ENCODE measurements at regions not wholly inside any gene's neighbourhood (a gene's known extent, or its start where the extent isn't known, plus 50 kb on each side); places are given as distances from the start of the nearest gene placed in this dataset.
"Not testable (repeated sequence)": the region's sequence is repeated elsewhere in the genome, so short reads cannot be mapped to it uniquely, and the experiment has no call there.

DNA sequence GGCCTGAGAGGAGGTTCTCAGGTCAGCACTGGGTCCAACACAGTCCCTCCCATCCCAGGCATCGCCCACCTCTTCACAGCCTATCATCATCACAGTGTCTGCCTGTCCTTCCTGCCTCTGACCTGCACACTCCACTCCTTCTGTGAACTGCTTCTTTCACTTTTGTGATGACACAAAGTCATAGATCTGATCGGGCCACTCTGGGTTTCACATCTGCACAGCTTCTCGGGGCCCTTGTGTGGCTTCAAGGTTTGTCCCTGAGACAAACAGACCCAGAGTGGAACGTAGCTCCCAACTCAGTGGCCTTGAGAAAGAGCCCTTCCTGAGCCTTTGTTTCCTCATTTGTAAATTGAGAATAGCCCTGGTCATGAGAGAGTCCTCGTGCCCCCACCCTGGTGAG is 377.1 kb downstream of the ANAPC1 start:
- H3K9me3 ChIP-seq (ENCODE audit: low read depth); in situ Hi-C loops (cut with MboI); H3K4me3 ChIP-seq; H3K4me2 ChIP-seq (ENCODE audit: unreplicated experiment); H4K20me1 ChIP-seq (ENCODE audit: insufficient read depth); H3K27me3 ChIP-seq (replicated peaks; ENCODE audit: insufficient read depth); H3K36me3 ChIP-seq (ENCODE audit: low read depth); H3K9me2 ChIP-seq (ENCODE audit: insufficient read depth); H3K27ac ChIP-seq; DNase-seq; H3K79me2 ChIP-seq (ENCODE audit: insufficient read depth); H3K9ac ChIP-seq; H2AFZ ChIP-seq; H3K4me1 ChIP-seq (ENCODE audit: insufficient read depth); H3F3A ChIP-seq (ENCODE audit: insufficient read depth): not testable (repeated sequence)
- 95 to 100% methylated on average over 4 of the region's 5 CpGs for WGBS, 2 experiments (ENCODE audit: low coverage in 1 of 2, low lambda C conversion rate in 2 of 2, missing lambda C conversion rate in 2 of 2)

DNA sequence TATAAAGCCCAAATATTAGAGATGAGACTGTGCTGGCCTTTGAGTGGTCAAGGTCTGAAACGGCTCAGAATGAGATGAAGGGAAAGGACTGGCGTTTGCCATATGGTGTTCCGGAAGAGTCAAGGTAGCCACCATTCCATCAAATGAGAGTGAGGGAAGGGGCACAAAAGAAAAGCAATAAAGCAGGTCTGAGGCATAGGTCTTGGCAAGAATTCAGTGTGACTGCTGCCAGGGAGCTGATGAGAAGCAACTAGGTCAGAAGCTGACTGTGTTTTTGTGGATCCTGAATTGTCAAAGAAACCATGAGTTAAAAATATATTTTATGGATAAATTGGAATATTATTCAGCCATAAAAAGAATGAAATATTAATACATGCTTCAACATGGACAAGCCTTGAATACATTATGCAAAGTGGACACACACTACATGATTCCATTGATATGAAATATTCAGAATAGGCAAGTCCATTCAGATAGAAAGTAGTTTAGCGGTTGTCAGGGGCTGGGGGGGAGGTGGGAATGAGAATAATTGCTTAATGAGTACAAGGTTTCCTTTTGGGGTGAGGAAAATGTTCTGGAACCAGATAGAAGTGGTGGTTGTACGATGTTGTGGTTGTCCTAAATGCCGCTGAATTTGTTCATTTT is 374.6 kb downstream of the ANAPC1 start:
- not testable (repeated sequence) for H3K4me2 ChIP-seq (ENCODE audit: unreplicated experiment)
- peak; percentile 23 for DNase-seq

DNA sequence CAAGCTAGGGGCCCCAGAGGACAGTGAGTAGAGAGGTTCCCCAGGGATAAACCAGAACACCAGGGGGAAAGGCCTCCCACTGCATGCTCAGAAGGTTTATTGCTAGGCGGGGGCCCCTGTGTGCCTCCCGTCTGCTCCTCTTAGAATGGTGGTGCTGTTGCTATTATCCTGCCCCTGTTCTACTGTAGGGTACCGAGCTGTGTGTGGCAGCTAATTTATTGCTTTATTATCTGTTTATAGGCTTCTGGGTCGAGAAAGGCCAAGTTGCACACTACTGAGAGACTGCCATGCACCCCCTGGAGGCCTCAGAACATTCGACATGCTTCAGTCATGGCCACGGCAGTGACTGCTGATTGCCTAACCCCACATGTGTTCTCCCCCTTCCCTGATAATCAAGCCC is 373.6 kb downstream of the ANAPC1 start:
- H3K4me3 ChIP-seq; H3K9me2 ChIP-seq (ENCODE audit: insufficient read depth); H3F3A ChIP-seq (ENCODE audit: insufficient read depth); H3K9me3 ChIP-seq (ENCODE audit: low read depth); H3K27me3 ChIP-seq (replicated peaks; ENCODE audit: insufficient read depth); H3K79me2 ChIP-seq (ENCODE audit: insufficient read depth); H2AFZ ChIP-seq; in situ Hi-C loops (cut with MboI); H4K20me1 ChIP-seq (ENCODE audit: insufficient read depth); DNase-seq; H3K4me1 ChIP-seq (ENCODE audit: insufficient read depth); H3K36me3 ChIP-seq (ENCODE audit: low read depth); H3K4me2 ChIP-seq (ENCODE audit: unreplicated experiment); H3K27ac ChIP-seq; H3K9ac ChIP-seq: not testable (repeated sequence)
- WGBS, 2 experiments (ENCODE audit: low coverage in 1 of 2, low lambda C conversion rate in 2 of 2, missing lambda C conversion rate in 2 of 2): 80 to 89% methylated on average over 3 to 4 of the region's 6 CpGs

More for the DNA sequence above, 374.6 kb downstream of the ANAPC1 start:
- in situ Hi-C loops (cut with MboI); H3K79me2 ChIP-seq (ENCODE audit: insufficient read depth); H3K4me3 ChIP-seq; H3K27me3 ChIP-seq (replicated peaks; ENCODE audit: insufficient read depth); H3K9ac ChIP-seq; H3K9me3 ChIP-seq (ENCODE audit: low read depth); H3K9me2 ChIP-seq (ENCODE audit: insufficient read depth); H3K27ac ChIP-seq; H3F3A ChIP-seq (ENCODE audit: insufficient read depth); H4K20me1 ChIP-seq (ENCODE audit: insufficient read depth); H3K4me1 ChIP-seq (ENCODE audit: insufficient read depth); H2AFZ ChIP-seq; H3K36me3 ChIP-seq (ENCODE audit: low read depth): not testable (repeated sequence)
- 86 to 88% methylated on average over 6 of the region's 6 CpGs for WGBS, 2 experiments (ENCODE audit: low coverage in 1 of 2, low lambda C conversion rate in 2 of 2, missing lambda C conversion rate in 2 of 2)

DNA sequence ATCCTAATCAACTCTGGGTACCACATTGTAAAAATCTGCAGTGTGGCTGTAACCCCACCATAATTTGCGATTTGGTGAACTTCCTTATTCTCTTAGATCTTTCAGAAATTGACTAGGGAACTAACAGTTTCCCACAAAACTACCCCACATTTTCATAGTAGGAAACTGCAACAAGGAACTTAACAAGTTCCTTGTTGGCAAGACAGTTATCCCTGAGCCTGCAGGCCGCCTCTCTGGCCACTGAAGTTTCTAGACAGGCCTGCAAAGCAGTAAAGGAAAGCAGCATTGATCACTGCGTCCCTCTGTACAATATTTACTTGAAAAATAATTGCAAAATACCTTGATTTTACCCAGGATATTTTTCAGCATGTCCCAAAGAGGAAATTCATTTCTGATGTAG is 372.9 kb downstream of the ANAPC1 start:
- H3K4me3 ChIP-seq; H3K9me2 ChIP-seq (ENCODE audit: insufficient read depth); DNase-seq; in situ Hi-C loops (cut with MboI); H3K4me1 ChIP-seq (ENCODE audit: insufficient read depth); H4K20me1 ChIP-seq (ENCODE audit: insufficient read depth); H3K4me2 ChIP-seq (ENCODE audit: unreplicated experiment); H3K79me2 ChIP-seq (ENCODE audit: insufficient read depth); H3K9me3 ChIP-seq (ENCODE audit: low read depth); H3K9ac ChIP-seq; H3K36me3 ChIP-seq (ENCODE audit: low read depth); H3K27ac ChIP-seq; H2AFZ ChIP-seq; H3F3A ChIP-seq (ENCODE audit: insufficient read depth); H3K27me3 ChIP-seq (replicated peaks; ENCODE audit: insufficient read depth): not testable (repeated sequence)
- whole genome bisulfite sequencing, 2 experiments (ENCODE audit: low coverage in 1 of 2, low lambda C conversion rate in 2 of 2, missing lambda C conversion rate in 2 of 2): 90 to 92% methylated on average over 3 of the region's 3 CpGs

DNA sequence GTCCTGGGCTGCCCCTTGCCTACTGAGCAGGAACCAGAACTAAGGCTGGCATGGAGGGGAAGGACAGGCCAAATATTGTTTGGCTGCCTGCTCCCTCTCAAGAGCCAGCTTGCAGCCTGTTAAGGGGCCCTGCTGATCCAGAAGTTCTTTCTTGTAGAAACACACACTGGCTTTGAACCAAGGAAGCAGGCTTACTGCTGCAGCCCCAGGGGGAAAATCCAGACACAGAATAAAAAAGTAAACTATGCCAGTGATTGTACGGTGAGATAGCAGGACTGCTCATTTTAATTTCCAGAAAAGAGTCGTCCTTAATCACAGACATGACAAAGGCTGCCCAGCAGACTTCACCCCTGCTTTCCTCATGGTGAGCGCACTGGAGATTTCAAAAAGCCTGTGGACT is 371.6 kb downstream of the ANAPC1 start:
- H3K36me3 ChIP-seq (ENCODE audit: low read depth); H4K20me1 ChIP-seq (ENCODE audit: insufficient read depth); H3K4me2 ChIP-seq (ENCODE audit: unreplicated experiment); H3K27me3 ChIP-seq (replicated peaks; ENCODE audit: insufficient read depth); H3K4me1 ChIP-seq (ENCODE audit: insufficient read depth); DNase-seq; H3K9me3 ChIP-seq (ENCODE audit: low read depth); H3K79me2 ChIP-seq (ENCODE audit: insufficient read depth); in situ Hi-C loops (cut with MboI); H3K9ac ChIP-seq; H3K4me3 ChIP-seq; H3K9me2 ChIP-seq (ENCODE audit: insufficient read depth); H3K27ac ChIP-seq; H3F3A ChIP-seq (ENCODE audit: insufficient read depth); H2AFZ ChIP-seq: not testable (repeated sequence)
- WGBS, 2 experiments (ENCODE audit: low coverage in 1 of 2, low lambda C conversion rate in 2 of 2, missing lambda C conversion rate in 2 of 2): 31 to 37% methylated on average over 3 of the region's 3 CpGs

DNA sequence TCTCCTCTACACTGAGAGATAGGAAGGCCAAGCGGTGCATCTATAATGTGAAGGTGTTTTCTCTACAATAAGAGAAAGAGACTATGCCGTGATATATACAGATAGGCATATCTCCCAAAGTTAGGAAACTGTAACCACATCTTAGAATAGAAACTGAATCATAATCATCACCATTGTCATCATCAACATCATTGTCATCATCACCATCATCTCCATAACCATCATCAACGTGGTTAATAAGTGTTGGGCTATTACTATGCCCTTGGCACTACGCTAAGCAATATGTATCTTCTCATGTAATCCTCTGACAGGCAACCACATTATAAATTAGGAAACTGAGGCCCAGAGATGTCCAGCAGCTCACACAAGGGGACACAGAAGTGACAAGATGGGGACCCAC is 369.9 kb downstream of the ANAPC1 start:
- H3K4me1 ChIP-seq (ENCODE audit: insufficient read depth); H3K79me2 ChIP-seq (ENCODE audit: insufficient read depth); H3K27ac ChIP-seq; H2AFZ ChIP-seq; H3K9me2 ChIP-seq (ENCODE audit: insufficient read depth); H3K36me3 ChIP-seq (ENCODE audit: low read depth); H4K20me1 ChIP-seq (ENCODE audit: insufficient read depth); DNase-seq; in situ Hi-C loops (cut with MboI); H3F3A ChIP-seq (ENCODE audit: insufficient read depth); H3K9ac ChIP-seq; H3K4me2 ChIP-seq (ENCODE audit: unreplicated experiment); H3K27me3 ChIP-seq (replicated peaks; ENCODE audit: insufficient read depth); H3K9me3 ChIP-seq (ENCODE audit: low read depth); H3K4me3 ChIP-seq: not testable (repeated sequence)
- 94 to 96% methylated on average over 4 of the region's 4 CpGs for WGBS, 2 experiments (ENCODE audit: low coverage in 1 of 2, low lambda C conversion rate in 2 of 2, missing lambda C conversion rate in 2 of 2)

DNA sequence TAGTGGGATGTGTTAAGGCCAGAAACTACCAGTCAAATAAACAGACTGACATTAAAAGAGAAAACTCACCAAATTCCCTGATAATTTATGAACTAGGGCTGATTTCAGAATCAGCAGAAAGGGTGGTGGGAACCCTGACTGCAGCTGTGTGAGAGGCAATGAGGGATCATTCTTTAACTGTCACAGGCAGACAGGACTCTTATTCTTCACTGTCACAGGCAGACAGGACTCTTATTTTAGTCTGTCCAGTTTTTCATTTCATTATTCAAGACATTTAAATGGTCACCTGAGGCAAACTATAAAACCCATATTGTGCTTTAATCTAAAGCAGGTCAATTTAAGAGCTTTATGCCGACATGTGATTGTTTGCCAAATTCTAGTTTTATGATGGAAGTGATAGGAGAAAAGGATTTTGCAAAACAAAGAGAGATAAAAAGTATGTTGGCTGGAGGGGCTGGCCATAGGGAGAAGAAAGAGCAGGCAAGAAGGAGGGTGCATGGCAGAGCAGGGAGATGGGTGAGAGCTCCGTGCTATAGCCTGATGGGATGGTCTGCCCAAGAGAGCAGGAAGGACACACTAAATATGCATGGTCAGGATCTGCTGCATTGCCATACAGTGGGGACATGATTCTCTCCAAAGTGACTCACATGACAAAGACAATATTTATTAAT is 366.8 kb downstream of the ANAPC1 start:
- H3K9me3 ChIP-seq (ENCODE audit: low read depth); H3K27me3 ChIP-seq (replicated peaks; ENCODE audit: insufficient read depth); H3K27ac ChIP-seq; H3K79me2 ChIP-seq (ENCODE audit: insufficient read depth); in situ Hi-C loops (cut with MboI); H4K20me1 ChIP-seq (ENCODE audit: insufficient read depth); H3K4me2 ChIP-seq (ENCODE audit: unreplicated experiment); H3K9ac ChIP-seq; H3K4me3 ChIP-seq; H3K4me1 ChIP-seq (ENCODE audit: insufficient read depth); H3K36me3 ChIP-seq (ENCODE audit: low read depth); DNase-seq; H2AFZ ChIP-seq; H3F3A ChIP-seq (ENCODE audit: insufficient read depth); H3K9me2 ChIP-seq (ENCODE audit: insufficient read depth): not testable (repeated sequence)
- 92 to 96% methylated on average over 1 of the region's 2 CpGs for WGBS, 2 experiments (ENCODE audit: low coverage in 1 of 2, low lambda C conversion rate in 2 of 2, missing lambda C conversion rate in 2 of 2)

DNA sequence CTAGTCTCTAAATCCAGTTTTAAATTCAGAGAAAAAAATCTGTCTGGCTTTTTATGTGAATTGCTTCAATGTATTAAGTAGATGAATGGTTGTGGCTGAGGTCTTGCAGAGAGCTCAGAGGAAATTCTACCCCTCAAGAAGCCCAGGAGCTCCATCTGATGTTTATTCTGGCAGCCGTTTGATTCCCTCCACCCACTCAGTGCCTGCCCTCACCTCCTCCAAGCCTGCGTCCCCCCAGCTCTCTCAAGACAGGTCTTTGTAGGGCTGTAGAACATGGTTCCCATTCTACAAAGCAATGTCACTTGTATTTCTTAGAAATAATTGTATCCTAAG is 366.3 kb downstream of the ANAPC1 start:
- H3F3A ChIP-seq (ENCODE audit: insufficient read depth); H3K27me3 ChIP-seq (replicated peaks; ENCODE audit: insufficient read depth); in situ Hi-C loops (cut with MboI); H2AFZ ChIP-seq; H4K20me1 ChIP-seq (ENCODE audit: insufficient read depth); H3K79me2 ChIP-seq (ENCODE audit: insufficient read depth); H3K9me2 ChIP-seq (ENCODE audit: insufficient read depth); H3K27ac ChIP-seq; H3K9me3 ChIP-seq (ENCODE audit: low read depth); H3K9ac ChIP-seq; H3K36me3 ChIP-seq (ENCODE audit: low read depth); H3K4me3 ChIP-seq; H3K4me1 ChIP-seq (ENCODE audit: insufficient read depth); H3K4me2 ChIP-seq (ENCODE audit: unreplicated experiment); DNase-seq: not testable (repeated sequence)
- WGBS, 2 experiments (ENCODE audit: low coverage in 1 of 2, low lambda C conversion rate in 2 of 2, missing lambda C conversion rate in 2 of 2): 61 to 81% methylated on average over 2 of the region's 2 CpGs

Data from GM23248 (cell line).